Progenitor cell of endocrine pancreas (in vitro differentiated cells): ENCODE measurements at regions not wholly inside any gene's neighbourhood (a gene's known extent, or its start where the extent isn't known, plus 50 kb on each side); places are given as distances from the start of the nearest gene placed in this dataset.

Experiments used
- DNase-seq: peaks from one replicate; pipeline ENCODE4 v3.0.0; 2021; ENCODE audit warnings: low spot score; ENCODE audit not compliant: unreplicated experiment
- H3K27ac Mint-ChIP-seq: 2 replicates; pipeline ENCODE4 v1.8.0; 2021; ENCODE audit warnings: mild to moderate bottlenecking, moderate library complexity, mixed read lengths
- H3K27me3 Mint-ChIP-seq: 2 replicates; pipeline ENCODE4 v1.8.0; 2021; ENCODE audit warnings: mixed read lengths
- H3K36me3 Mint-ChIP-seq: 2 replicates; pipeline ENCODE4 v1.8.0; 2022; ENCODE audit warnings: mixed read lengths; ENCODE audit not compliant: insufficient read depth
- H3K4me1 Mint-ChIP-seq: 2 replicates; pipeline ENCODE4 v1.8.0; 2021; ENCODE audit warnings: low read depth, mixed read lengths
- H3K4me3 Mint-ChIP-seq: 2 replicates; pipeline ENCODE4 v1.8.0; 2021; ENCODE audit warnings: low read depth, mild to moderate bottlenecking, moderate library complexity, mixed read lengths
- H3K9me3 Mint-ChIP-seq: 2 replicates; pipeline ENCODE4 v1.8.0; 2021; ENCODE audit warnings: low read depth, mixed read lengths
- CTCF ChIP-seq: fragments of 200-600 bp; sonication (generic); IDR thresholded peaks from one replicate; pipeline ENCODE4 v1.5.0; 2021; ENCODE audit warnings: antibody characterized with exemption, mild to moderate bottlenecking; ENCODE audit not compliant: unreplicated experiment

GRCh38 chr15:67907184-67907723 is 67.4 kb upstream of the RNU6-1 start:
- Mint-ChIP-seq H3K36me3 (peaks cover 3% of the 10 kb centered on the region), H3K9me3 (peaks cover 26% of the 10 kb centered on the region), H3K4me1 (peaks cover under 1% of the 10 kb centered on the region)

GRCh38 chr15:67908756-67909155 is 68.9 kb upstream of the RNU6-1 start:
- Mint-ChIP-seq H3K4me1 (peaks cover 6% of the 10 kb centered on the region), H3K27ac (no peak overlapping the region), H3K27me3 (no peaks in the 10 kb centered on the region), H3K36me3 (peaks cover 3% of the 10 kb centered on the region), H3K9me3 (peaks cover 25% of the 10 kb centered on the region), H3K4me3 (no peak overlapping the region)
- DNase-seq, result no peak
- TF ChIP-seq CTCF, result no peak

More at GRCh38 chr15:67907184-67907723, 67.4 kb upstream of the RNU6-1 start:
- Mint-ChIP-seq H3K27ac (no peak overlapping the region), H3K27me3 (no peaks in the 10 kb centered on the region), H3K4me3 (no peak overlapping the region)
- no peak for DNase-seq
- no peak for TF ChIP-seq CTCF

- H3K27me3 Mint-ChIP-seq, result no peaks in the 10 kb centered on the region
- H3K36me3 Mint-ChIP-seq, result peaks cover 2% of the 10 kb centered on the region
- no peak overlapping the region for H3K27ac Mint-ChIP-seq
- H3K4me3 Mint-ChIP-seq, result no peak overlapping the region
- peaks cover 33% of the 10 kb centered on the region for H3K4me1 Mint-ChIP-seq
- DNase-seq, result no peak
- H3K9me3 Mint-ChIP-seq, result peaks cover 11% of the 10 kb centered on the region
- TF ChIP-seq CTCF, result no peak
Observed at GRCh38 chr15:67911727-67912126, 71.9 kb upstream of the RNU6-1 start.

- TF ChIP-seq CTCF, result no peak
- peak overlapping the region; percentile 39 for H3K4me3 Mint-ChIP-seq
- H3K27me3 Mint-ChIP-seq, result no peaks in the 10 kb centered on the region
- H3K36me3 Mint-ChIP-seq, result peaks cover 2% of the 10 kb centered on the region
- H3K4me1 Mint-ChIP-seq, result peaks cover 52% of the 10 kb centered on the region
- no peak for DNase-seq
- H3K27ac Mint-ChIP-seq, result peak overlapping the region; percentile 96
- peaks cover 11% of the 10 kb centered on the region for H3K9me3 Mint-ChIP-seq
Observed at GRCh38 chr15:67914028-67914427, 74.2 kb upstream of the RNU6-1 start.

- Mint-ChIP-seq H3K4me1 (peaks cover 52% of the 10 kb centered on the region), H3K36me3 (peaks cover 2% of the 10 kb centered on the region), H3K4me3 (peak overlapping the region; percentile 67), H3K27me3 (no peaks in the 10 kb centered on the region), H3K9me3 (peaks cover 8% of the 10 kb centered on the region), H3K27ac (peak overlapping the region; percentile 96)
- no peak for TF ChIP-seq CTCF
- peak; percentile 18 for DNase-seq
Observed at GRCh38 chr15:67914537-67915460, 75.0 kb upstream of the RNU6-1 start.
